ENCODE measurements at regions not wholly inside any gene's neighbourhood (a gene's known extent, or its start where the extent isn't known, plus 50 kb on each side); places are given as distances from the start of the nearest gene placed in this dataset.

GRCh38 chr5:115072266-115073064, 97.2 kb downstream of the TRIM36 start:
- no peak for DNase-seq (ENCODE audit: low read depth)

GRCh38 chr5:115070737-115071136, 99.0 kb downstream of the TRIM36 start:
- no peak for DNase-seq (ENCODE audit: low read depth)

GRCh38 chr5:115069087-115069968, 100.4 kb downstream of the TRIM36 start:
- DNase-seq (ENCODE audit: low read depth): peak; percentile 15

GRCh38 chr5:115068239-115069086, 101.2 kb downstream of the TRIM36 start:
- peak; percentile 41 for DNase-seq (ENCODE audit: low read depth)

GRCh38 chr5:115064380-115064779, 105.3 kb downstream of the TRIM36 start:
- no peak for DNase-seq (ENCODE audit: low read depth)

GRCh38 chr5:115054387-115054951, 115.2 kb downstream of the TRIM36 start:
- no peak for DNase-seq (ENCODE audit: low read depth)

GRCh38 chr5:115052948-115053347, 116.8 kb downstream of the TRIM36 start:
- DNase-seq (ENCODE audit: low read depth): no peak

- no peak for DNase-seq (ENCODE audit: low read depth)
These were observed 118.8 kb downstream of the TRIM36 start for GRCh38 chr5:115050866-115051265.

GRCh38 chr5:115033861-115034260, 135.8 kb downstream of the TRIM36 start:
- DNase-seq (ENCODE audit: low read depth): no peak

GRCh38 chr5:115028557-115028956, 141.2 kb downstream of the TRIM36 start:
- DNase-seq (ENCODE audit: low read depth): no peak

- DNase-seq (ENCODE audit: low read depth): no peak
These were observed 144.8 kb downstream of the TRIM36 start for GRCh38 chr5:115024922-115025321.

- DNase-seq (ENCODE audit: low read depth): peak; percentile 11
These were observed 147.4 kb downstream of the TRIM36 start for GRCh38 chr5:115022303-115022702.

- no peak for DNase-seq (ENCODE audit: low read depth)
These were observed 153.1 kb downstream of the TRIM36 start for GRCh38 chr5:115016646-115017045.

GRCh38 chr5:114999176-114999575, 170.5 kb downstream of the TRIM36 start:
- no peak for DNase-seq (ENCODE audit: low read depth)

- DNase-seq (ENCODE audit: low read depth): no peak
These were observed 180.2 kb downstream of the TRIM36 start for GRCh38 chr5:114989512-114989911.

- DNase-seq (ENCODE audit: low read depth): no peak
These were observed 181.6 kb downstream of the TRIM36 start for GRCh38 chr5:114988096-114988495.

- no peak for DNase-seq (ENCODE audit: low read depth)
These were observed 184.9 kb downstream of the TRIM36 start for GRCh38 chr5:114984796-114985195.

- no peak for DNase-seq (ENCODE audit: low read depth)
These were observed 188.6 kb downstream of the TRIM36 start for GRCh38 chr5:114981111-114981510.

- no peak for DNase-seq (ENCODE audit: low read depth)
These were observed 191.6 kb downstream of the TRIM36 start for GRCh38 chr5:114977979-114978573.

- DNase-seq (ENCODE audit: low read depth): no peak
These were observed 200.2 kb downstream of the TRIM36 start for GRCh38 chr5:114969482-114969881.

- no peak for DNase-seq (ENCODE audit: low read depth)
These were observed 212.3 kb downstream of the TRIM36 start for GRCh38 chr5:114957384-114957783.

Data from HS-5 (cell line).